Tibial artery (tissue), 4 donors: ENCODE measurements at regions not wholly inside any gene's neighbourhood (a gene's known extent, or its start where the extent isn't known, plus 50 kb on each side); places are given as distances from the start of the nearest gene placed in this dataset.

Source experiments
- DNase-seq, 2 donors: peaks; one replicate each; pipeline ENCODE4 v3.0.0-alpha.2; 2019
- H3K27ac ChIP-seq, 2 donors: fragments of 200-600 bp; sonication (generic) in 1 of 2; 1 replicate in 1 of 2; 2 replicates in 1 of 2; pipeline ENCODE4 v1.5.1; 2018 to 2019; ENCODE audit warnings: mild to moderate bottlenecking in 1 of 2
- H3K27me3 ChIP-seq, 2 donors: fragments of 200-600 bp; sonication (generic) in 1 of 2; one replicate each; pipeline versions ENCODE4 v1.5.1 to v1.6.0; 2016 to 2019
- H3K36me3 ChIP-seq, 3 donors: fragments of 200-600 bp; sonication (generic) in 2 of 3; one replicate each; pipeline ENCODE4 v1.5.1; 2016 to 2019; ENCODE audit warnings: mild to moderate bottlenecking in 2 of 3
- H3K4me1 ChIP-seq, 4 donors: fragments of 200-600 bp; sonication (generic) in 2 of 4; 1 replicate in 3 of 4; 2 replicates in 1 of 4; pipeline ENCODE4 v1.5.1; 2016 to 2019
- H3K4me3 ChIP-seq, 2 donors: fragments of 200-600 bp; sonication (generic) in 1 of 2; 1 replicate in 1 of 2; 2 replicates in 1 of 2; pipeline ENCODE4 v1.5.1; 2018 to 2019; ENCODE audit warnings: mild to moderate bottlenecking in 2 of 2
- H3K9me3 ChIP-seq, 3 donors: fragments of 200-600 bp; sonication (generic) in 1 of 3; one replicate each; pipeline ENCODE4 v1.5.1; 2016 to 2019
- CTCF ChIP-seq, 2 experiments: fragments of 200-600 bp in 1 of 2; fragments of 450-650 bp in 1 of 2; IDR thresholded peaks; one replicate each; pipeline ENCODE4 v1.5.1; 2017 to 2019; ENCODE audit warnings: antibody characterized with exemption in 2 of 2, mild to moderate bottlenecking in 1 of 2, moderate library complexity in 1 of 2
- intact Hi-C: fragments of 100-400 bp; cut with DNase I; formaldehyde crosslinking; loops from one replicate; pipeline ENCODE4 v1.15.0; 2023; ENCODE audit warnings: low total_unique reads

- intact Hi-C loops, result no loop called here
- H3K36me3 ChIP-seq, result no peaks in the 10 kb centered on the region
These were observed 328.4 kb upstream of the DDX18 start for GRCh38 chr2:117486081-117486480.

GRCh38 chr2:117492209-117492851, 322.2 kb upstream of the DDX18 start:
- H3K27ac ChIP-seq, result no peak overlapping the region
- TF ChIP-seq CTCF (IDR thresholded peaks at IDR 0.05), result no peak
- H3K36me3 ChIP-seq, result no peaks in the 10 kb centered on the region
- no peaks in the 10 kb centered on the region for H3K27me3 ChIP-seq
- H3K4me3 ChIP-seq, result no peak overlapping the region
- no peak for DNase-seq
- no peaks in the 10 kb centered on the region for H3K9me3 ChIP-seq
- intact Hi-C loops, result no loop called here
- no peaks in the 10 kb centered on the region for H3K4me1 ChIP-seq

More at GRCh38 chr2:117486081-117486480, 328.4 kb upstream of the DDX18 start:
- H3K27ac ChIP-seq, result no peak overlapping the region
- H3K4me3 ChIP-seq, result no peak overlapping the region
- no peaks in the 10 kb centered on the region for H3K9me3 ChIP-seq
- no peak for DNase-seq
- no peak for TF ChIP-seq CTCF (IDR thresholded peaks at IDR 0.05)
- no peaks in the 10 kb centered on the region for H3K27me3 ChIP-seq
- no peaks in the 10 kb centered on the region for H3K4me1 ChIP-seq

- Histone ChIP-seq H3K4me1 (no peaks in the 10 kb centered on the region), H3K36me3 (no peaks in the 10 kb centered on the region), H3K4me3 (no peak overlapping the region), H3K9me3 (no peaks in the 10 kb centered on the region), H3K27ac (no peak overlapping the region), H3K27me3 (no peaks in the 10 kb centered on the region)
- no peak for DNase-seq
- intact Hi-C loops, result no loop called here
- TF ChIP-seq CTCF (IDR thresholded peaks at IDR 0.05), result no peak
These were observed 313.8 kb upstream of the DDX18 start for GRCh38 chr2:117500721-117501120.

- Histone ChIP-seq H3K4me3 (no peak overlapping the region), H3K36me3 (no peaks in the 10 kb centered on the region), H3K4me1 (no peaks in the 10 kb centered on the region), H3K9me3 (no peaks in the 10 kb centered on the region), H3K27me3 (no peaks in the 10 kb centered on the region), H3K27ac (no peak overlapping the region)
- no peak for TF ChIP-seq CTCF (IDR thresholded peaks at IDR 0.05)
- intact Hi-C loops, result no loop called here
- no peak for DNase-seq
These were observed 312.4 kb upstream of the DDX18 start for GRCh38 chr2:117502121-117502520.

GRCh38 chr2:117512307-117512706, 302.2 kb upstream of the DDX18 start:
- intact Hi-C loops, result no loop called here

More at GRCh38 chr2:117512307-117512706, 302.2 kb upstream of the DDX18 start:
- TF ChIP-seq CTCF (IDR thresholded peaks at IDR 0.05), result no peak
- H3K9me3 ChIP-seq, result no peaks in the 10 kb centered on the region
- no peaks in the 10 kb centered on the region for H3K36me3 ChIP-seq
- DNase-seq, result no peak
- no peak overlapping the region for H3K27ac ChIP-seq
- no peak overlapping the region for H3K4me3 ChIP-seq
- no peaks in the 10 kb centered on the region for H3K4me1 ChIP-seq
- no peaks in the 10 kb centered on the region for H3K27me3 ChIP-seq
